Medulla oblongata (tissue), 1 donor: ENCODE measurements at regions not wholly inside any gene's neighbourhood (a gene's known extent, or its start where the extent isn't known, plus 50 kb on each side); places are given as distances from the start of the nearest gene placed in this dataset.

Experiments
- DNase-seq: peaks from one replicate; pipeline ENCODE4 v3.0.0-alpha.2; 2015; ENCODE audit errors: extremely low spot score

DNA sequence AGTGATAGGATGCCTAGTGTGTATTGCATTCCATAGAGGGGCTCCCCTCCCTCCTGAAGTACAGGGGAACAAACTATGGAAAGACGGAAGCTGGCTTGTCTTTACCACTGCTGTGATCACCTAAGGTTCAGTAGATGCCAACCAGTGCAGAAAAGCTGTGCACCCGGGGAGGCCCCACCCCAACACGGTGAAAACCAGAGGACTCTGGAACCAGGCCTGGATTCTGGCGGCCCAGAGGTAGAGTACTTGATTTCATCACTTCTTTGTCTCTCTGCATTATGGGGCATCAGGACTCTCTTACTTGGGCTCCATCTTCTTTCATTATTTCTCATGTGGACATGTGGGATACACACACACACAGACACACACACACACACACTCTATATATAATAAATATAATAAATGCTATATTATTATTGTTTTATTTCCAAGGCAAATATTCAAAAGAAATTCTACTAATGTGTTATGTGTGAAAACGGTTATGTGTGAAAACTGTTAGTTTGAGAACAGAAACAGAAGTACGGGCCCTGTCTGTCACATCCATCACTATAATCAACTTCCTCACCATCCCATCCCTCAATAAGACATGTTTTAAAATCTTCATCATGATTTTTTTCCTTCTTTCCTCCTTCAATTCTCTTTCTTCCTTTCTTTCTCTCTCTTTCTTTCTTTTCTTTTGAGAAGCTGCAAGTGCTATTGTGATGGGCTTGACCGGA is 152.4 kb upstream of the CMC1 start:
- DNase-seq: no peak

GRCh38 chr3:28089527-28089897 is 151.9 kb upstream of the CMC1 start:
- no peak for DNase-seq

- no peak for DNase-seq
Observed at GRCh38 chr3:28099296-28099695, 142.1 kb upstream of the CMC1 start.

GRCh38 chr3:28101705-28102104 is 139.7 kb upstream of the CMC1 start:
- no peak for DNase-seq

GRCh38 chr3:28103861-28104260 is 137.6 kb upstream of the CMC1 start:
- no peak for DNase-seq

DNA sequence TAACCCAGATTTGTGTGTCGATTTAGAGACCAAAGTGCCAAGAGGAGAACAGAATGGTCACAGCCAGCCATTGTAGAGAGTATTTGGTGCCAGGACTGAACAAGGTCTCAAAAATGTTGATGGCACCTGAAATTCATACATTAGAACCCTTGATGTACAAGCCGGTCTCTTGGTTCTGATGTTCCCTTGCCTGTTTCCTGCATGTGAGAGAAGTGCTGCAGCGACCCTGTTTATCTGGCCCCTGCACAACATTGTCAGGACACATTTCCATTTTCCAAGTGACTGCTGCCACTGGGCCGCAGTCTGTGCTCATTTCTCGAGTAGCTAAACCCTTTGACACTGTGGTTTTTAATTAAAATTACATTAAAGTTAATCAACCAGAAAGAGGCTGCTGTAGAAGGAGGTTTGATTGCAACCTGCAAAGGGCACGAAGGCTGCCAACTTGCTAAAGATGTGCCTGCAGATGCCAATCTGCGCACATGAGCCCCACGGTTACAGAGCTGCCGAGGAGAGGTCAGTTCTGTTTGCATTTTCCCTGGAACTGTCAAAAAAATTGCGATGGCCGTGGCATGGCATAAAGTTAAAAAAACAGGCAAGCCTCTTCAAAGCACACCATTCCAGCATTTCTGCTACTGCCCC is 136.4 kb upstream of the CMC1 start:
- no peak for DNase-seq

DNA sequence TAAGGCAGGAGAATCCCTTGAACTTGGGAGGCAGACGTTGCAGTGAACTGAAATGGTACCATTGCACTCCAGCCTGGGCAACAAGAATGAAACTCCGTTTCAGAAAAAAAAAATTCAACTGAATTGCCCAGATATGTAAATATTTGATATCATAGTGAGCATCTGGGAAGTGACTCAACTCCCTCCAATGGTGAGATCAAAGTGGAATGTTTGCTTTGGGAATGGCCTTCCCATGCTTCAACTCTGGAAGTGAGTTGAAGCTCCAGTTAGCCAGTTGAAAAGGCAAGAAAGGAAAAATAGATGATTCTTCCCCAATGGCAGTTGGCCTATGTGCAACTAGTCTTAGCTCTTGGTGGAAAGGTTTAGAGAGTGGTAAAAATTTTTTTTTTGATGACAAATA is 131.6 kb upstream of the CMC1 start:
- no peak for DNase-seq

GRCh38 chr3:28110869-28111268 is 130.6 kb upstream of the CMC1 start:
- no peak for DNase-seq

DNA sequence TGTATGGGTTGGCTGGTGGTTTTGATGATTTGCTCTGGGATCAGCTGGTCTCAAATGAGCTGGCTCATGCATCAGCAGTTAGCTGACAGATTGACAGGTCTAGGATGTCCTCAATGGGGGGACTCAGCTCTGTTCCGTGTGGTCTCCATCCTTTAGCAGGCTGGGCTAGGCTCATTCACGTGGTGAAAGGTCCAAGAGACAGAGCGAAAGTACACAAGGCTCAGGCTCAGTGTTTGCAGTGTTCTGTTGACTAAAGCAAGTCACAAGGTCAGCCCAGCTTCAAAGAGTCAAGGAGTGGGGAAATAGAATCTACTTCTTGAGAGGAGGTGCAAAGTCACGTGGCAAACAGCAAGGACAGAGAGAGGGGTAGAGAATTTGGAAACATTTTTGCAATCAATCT is 126.5 kb upstream of the CMC1 start:
- DNase-seq: no peak

DNA sequence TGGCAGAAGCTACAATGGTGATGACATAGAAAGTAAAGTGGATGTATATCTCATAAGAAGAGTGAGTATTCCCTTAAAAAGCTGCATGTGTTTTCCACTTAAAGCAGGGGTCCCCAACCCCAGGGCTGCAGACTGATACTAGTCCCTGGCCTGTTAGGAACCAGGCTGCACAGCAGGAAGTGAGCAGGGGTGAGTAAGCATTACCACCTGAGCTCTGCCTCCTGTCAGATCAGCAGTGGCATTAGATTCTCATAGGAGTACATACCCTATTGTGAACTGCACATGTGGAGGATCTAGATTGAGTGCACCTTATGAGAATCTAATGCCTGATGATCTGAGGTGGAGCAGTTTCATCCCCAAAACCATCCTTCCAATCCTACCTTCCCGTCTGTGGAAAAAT is 126.1 kb upstream of the CMC1 start:
- no peak for DNase-seq

GRCh38 chr3:28117598-28117997 is 123.8 kb upstream of the CMC1 start:
- no peak for DNase-seq

DNA sequence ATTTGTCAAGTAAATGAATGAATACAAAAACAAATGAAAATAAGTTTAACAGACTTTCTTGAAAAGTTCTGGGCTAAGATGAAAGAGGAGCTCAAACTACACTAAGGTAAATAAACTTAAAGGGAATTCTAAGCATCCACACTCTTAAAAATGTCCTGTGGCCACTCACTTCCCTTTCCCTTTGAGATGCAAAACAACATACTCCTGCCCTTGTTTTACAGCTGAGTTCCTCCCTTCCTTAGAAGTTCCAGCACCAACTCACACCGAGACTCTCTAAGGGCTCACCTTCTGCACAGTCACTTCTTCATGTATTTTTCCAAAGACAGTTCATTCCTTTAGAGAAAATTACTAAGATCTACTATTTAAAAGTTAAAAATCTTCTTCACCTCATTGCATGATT is 123.3 kb upstream of the CMC1 start:
- DNase-seq: no peak

- no peak for DNase-seq
Observed at GRCh38 chr3:28122227-28122626, 119.2 kb upstream of the CMC1 start.

GRCh38 chr3:28124882-28125281 is 116.5 kb upstream of the CMC1 start:
- DNase-seq: no peak

GRCh38 chr3:28125342-28125741 is 116.1 kb upstream of the CMC1 start:
- DNase-seq: no peak

DNA sequence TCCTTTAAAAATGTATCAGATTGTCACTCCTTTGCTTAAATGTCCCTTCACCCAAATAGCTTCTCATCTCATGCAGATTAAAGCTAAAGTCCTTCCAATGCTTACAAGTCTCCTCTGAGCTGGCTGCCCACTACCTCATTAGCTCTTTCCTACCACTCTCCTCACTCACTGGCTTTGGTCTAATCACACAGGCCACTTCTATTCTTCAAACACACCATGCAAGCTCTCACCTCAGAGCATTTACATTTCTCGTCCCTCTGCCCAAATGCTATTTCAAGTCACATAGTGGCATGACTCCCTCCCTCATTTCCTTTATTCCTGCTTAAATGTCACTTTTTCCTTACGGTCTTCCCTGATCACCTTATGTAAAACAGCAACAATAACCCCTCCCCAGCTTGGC is 110.6 kb upstream of the CMC1 start:
- DNase-seq: no peak

DNA sequence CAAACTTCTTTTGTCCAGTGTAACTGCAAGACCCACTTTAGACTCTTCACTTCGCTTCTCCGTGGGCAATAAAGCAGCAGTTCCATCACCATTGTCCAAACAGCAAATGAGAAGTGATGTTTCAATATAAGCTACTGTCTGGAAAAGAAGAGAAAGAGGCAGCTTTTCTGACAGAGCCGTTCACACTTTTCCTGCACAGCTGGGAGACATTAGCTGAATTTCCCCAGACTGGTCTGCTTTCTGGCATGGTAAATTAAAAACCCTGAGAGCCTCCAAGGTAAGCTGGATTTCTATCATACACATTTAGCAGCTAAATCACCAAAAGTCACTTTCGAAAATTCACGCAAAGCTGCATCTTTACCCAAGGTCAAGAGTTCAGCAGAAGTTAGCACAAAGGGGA is 108.5 kb upstream of the CMC1 start:
- DNase-seq: no peak

- DNase-seq: no peak
Observed at GRCh38 chr3:28134198-28134597, 107.2 kb upstream of the CMC1 start.

GRCh38 chr3:28134792-28135375 is 106.5 kb upstream of the CMC1 start:
- DNase-seq: no peak

DNA sequence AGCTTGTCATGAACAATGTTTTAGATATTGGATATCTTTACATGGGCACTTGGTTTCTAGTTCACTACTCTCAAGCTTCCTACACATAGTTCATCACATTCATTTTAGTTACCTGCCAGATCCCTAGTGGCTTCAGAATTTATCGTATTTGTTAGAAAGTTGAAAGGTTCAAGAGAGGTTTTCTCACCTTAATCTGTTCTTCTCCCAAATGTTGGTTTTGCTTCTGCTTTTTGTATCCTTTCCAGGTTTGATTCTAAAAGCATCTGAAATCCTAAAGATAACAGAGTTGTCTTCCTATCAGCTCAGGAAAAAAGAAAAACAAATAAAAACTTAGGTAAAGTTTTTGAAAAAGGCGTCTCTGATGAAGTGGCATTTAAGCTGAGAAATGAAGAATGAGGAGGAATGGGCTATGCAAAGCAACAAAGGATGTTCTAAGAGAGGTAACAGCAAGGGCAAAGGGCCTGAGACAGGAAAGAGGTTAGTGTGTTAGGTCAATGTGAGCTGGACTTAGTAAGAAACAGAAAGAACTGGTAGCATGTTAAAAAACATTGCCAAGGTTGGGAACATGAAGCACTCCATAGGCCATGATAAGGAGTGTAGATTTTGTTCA is 104.7 kb upstream of the CMC1 start:
- DNase-seq: no peak

- DNase-seq: no peak
Observed at GRCh38 chr3:28138043-28138610, 103.3 kb upstream of the CMC1 start.

DNA sequence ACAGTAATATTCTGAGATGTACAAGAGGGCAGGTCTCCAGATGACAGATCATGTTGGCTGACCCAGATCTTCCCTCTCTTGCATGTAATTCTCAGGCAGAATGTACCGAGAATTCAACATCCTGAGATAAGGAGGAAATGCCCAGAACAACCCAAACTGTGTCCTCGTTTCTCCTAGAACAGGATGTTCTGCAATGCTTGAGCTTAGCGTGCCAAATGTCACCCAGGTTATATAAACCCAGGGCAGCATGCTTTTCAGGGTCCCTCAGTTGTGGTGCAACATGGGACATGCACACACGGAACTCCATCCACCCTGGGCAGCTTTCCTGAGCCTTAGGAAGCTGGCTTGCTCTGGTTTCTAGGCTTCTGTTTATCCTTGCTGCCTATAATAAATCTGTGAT is 102.1 kb upstream of the CMC1 start:
- DNase-seq: no peak
